ENCODE measurements at regions not wholly inside any gene's neighbourhood (a gene's known extent, or its start where the extent isn't known, plus 50 kb on each side); places are given as distances from the start of the nearest gene placed in this dataset.

DNA sequence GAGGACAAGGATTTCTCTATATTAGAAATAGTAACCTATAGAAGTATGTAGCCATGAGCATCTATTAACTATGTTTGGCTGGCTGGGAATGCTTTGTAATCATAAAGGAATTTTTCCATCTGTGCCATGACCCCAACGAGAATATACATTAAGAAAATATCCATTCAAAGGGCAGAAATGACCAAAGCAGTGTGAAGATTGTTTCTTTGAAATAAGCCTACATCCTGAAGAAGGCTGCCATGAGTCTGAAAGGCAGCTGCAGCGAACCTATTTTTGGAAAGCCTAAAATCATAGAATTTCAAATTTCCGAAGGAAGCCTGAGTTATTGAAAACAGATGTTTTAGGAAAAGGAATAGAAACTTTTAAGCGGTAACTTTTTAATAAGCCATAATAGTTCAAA is 244.2 kb upstream of the FOXK1 start:
- no TSS peak for BruUV-seq (replicated peaks)
- in situ Hi-C loops (cut with HindIII; ENCODE audit: low pct_unique_long_range_greater_than_20kb, low sequenced_read_pairs) (no loop called here), intact Hi-C loops (cut with micrococcal nuclease; ENCODE audit: unreplicated experiment) (no loop called here)
- no peak overlapping the region for H3K27ac ChIP-seq (ENCODE audit: low read length)
- H3K4me1 ChIP-seq (ENCODE audit: control insufficient read depth, insufficient read depth, low read length): no peaks in the 10 kb centered on the region
- H3K4me3 ChIP-seq (ENCODE audit: low read depth in 2 of 2, low read length in 2 of 2): no peak overlapping the region
- ChIA-PET POLR2A (no interaction called here), CTCF (no interaction called here)
- no peak for TF ChIP-seq TCF7L2 (IDR thresholded peaks at IDR 0.05; ENCODE audit: low read depth, low read length)
- no peak for TF ChIP-seq REST (IDR thresholded peaks at IDR 0.05; ENCODE audit: insufficient read depth in 1 of 2, low read depth in 2 of 2, low read length in 1 of 2)
- TF ChIP-seq SIN3A (IDR thresholded peaks at IDR 0.05; ENCODE audit: borderline replicate concordance, insufficient read depth, low read depth, low read length): no peak
- TF ChIP-seq CTCF (IDR thresholded peaks at IDR 0.05): no peak
- TF ChIP-seq POLR2AphosphoS5 (IDR thresholded peaks at IDR 0.05; ENCODE audit: low read depth, low read length): no peak
- H3K27me3 ChIP-seq (ENCODE audit: control insufficient read depth, insufficient read depth, low read length): peaks cover 56% of the 10 kb centered on the region
- no peaks in the 10 kb centered on the region for H3K9me3 ChIP-seq (ENCODE audit: control insufficient read depth, insufficient read depth, low read depth, low read length)
- DNase-seq (ENCODE audit: low read depth, low spot score) (no peak), ATAC-seq (no peak)
- H3K36me3 ChIP-seq (ENCODE audit: control insufficient read depth, insufficient read depth, low read length): no peaks in the 10 kb centered on the region

DNA sequence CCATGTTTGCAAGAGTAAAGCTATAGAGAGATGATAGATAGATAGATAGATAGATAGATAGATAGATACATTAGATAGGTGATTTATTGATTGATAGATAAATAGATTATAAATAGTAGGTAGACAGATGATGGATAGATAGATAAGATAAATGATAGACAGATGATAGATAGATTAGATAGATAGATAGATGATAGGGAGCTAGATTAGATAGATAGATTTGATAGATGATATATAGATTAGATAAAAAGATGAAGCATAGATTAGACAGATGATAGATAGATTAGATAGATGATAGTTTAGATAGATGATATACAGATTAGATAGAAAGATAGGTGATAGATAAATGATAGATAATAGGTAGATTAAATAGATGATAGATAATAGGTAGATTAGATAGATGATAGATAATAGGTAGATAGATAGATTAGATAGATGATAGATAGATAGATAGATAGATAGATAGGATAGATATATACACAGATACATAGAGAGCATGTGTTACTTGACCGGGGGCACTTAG is 243.3 kb upstream of the FOXK1 start:
- ATAC-seq: no peak
- H3K4me1 ChIP-seq (ENCODE audit: control insufficient read depth, insufficient read depth, low read length): no peaks in the 10 kb centered on the region
- no peak for DNase-seq (ENCODE audit: low read depth, low spot score)
- in situ Hi-C loops (cut with HindIII; ENCODE audit: low pct_unique_long_range_greater_than_20kb, low sequenced_read_pairs) (no loop called here), intact Hi-C loops (cut with micrococcal nuclease; ENCODE audit: unreplicated experiment) (no loop called here)
- ChIA-PET CTCF (no interaction called here), POLR2A (no interaction called here)
- TF ChIP-seq POLR2AphosphoS5 (IDR thresholded peaks at IDR 0.05; ENCODE audit: low read depth, low read length) (no peak), REST (IDR thresholded peaks at IDR 0.05; ENCODE audit: insufficient read depth in 1 of 2, low read depth in 2 of 2, low read length in 1 of 2) (no peak), TCF7L2 (IDR thresholded peaks at IDR 0.05; ENCODE audit: low read depth, low read length) (no peak), SIN3A (IDR thresholded peaks at IDR 0.05; ENCODE audit: borderline replicate concordance, insufficient read depth, low read depth, low read length) (no peak), CTCF (IDR thresholded peaks at IDR 0.05) (no peak)
- H3K9me3 ChIP-seq (ENCODE audit: control insufficient read depth, insufficient read depth, low read depth, low read length): no peaks in the 10 kb centered on the region
- H3K27ac ChIP-seq (ENCODE audit: low read length): no peak overlapping the region
- H3K36me3 ChIP-seq (ENCODE audit: control insufficient read depth, insufficient read depth, low read length): no peaks in the 10 kb centered on the region
- BruUV-seq (replicated peaks): no TSS peak
- no peak overlapping the region for H3K4me3 ChIP-seq (ENCODE audit: low read depth in 2 of 2, low read length in 2 of 2)
- H3K27me3 ChIP-seq (ENCODE audit: control insufficient read depth, insufficient read depth, low read length): peaks cover 53% of the 10 kb centered on the region

All from Panc1 (cell line).